H1 (cell line): ENCODE measurements at regions not wholly inside any gene's neighbourhood (a gene's known extent, or its start where the extent isn't known, plus 50 kb on each side); places are given as distances from the start of the nearest gene placed in this dataset.

Source experiments
- CTCF ChIA-PET: fragments of 300-600 bp; sonication (Branson Sonifier 250); formaldehyde crosslinking; loops from one replicate; lab custom pipeline; 2021; ENCODE audit not compliant: partially characterized antibody; lab: Charles Lee
- POLR2A ChIA-PET: fragments of 300-600 bp; sonication (Branson Sonifier 250); formaldehyde crosslinking; loops from one replicate; lab custom pipeline; 2021; ENCODE audit warnings: inconsistent platforms; ENCODE audit not compliant: partially characterized antibody; lab: Charles Lee
- DNase-seq, 2 experiments: peaks; one replicate each; pipeline versions ENCODE4 v3.0.0 to v3.0.0-alpha.2; 2010 to 2022; ENCODE audit warnings: low spot score in 2 of 2, low read depth in 1 of 2, mixed read lengths in 1 of 2
- FAIRE-seq: peaks from 2 replicates; lab custom pipeline; 2011; peaks lifted over from hg19 to GRCh38; lab: Jason Lieb, UNC
- H2AFZ ChIP-seq: 2 replicates; pipeline ENCODE4 v1.8.1; 2012; ENCODE audit warnings: low read length, inconsistent platforms
- H2AK5ac ChIP-seq: 2 replicates; pipeline ENCODE4 v1.6.1; 2013; ENCODE audit warnings: low read depth, low read length
- H2BK120ac ChIP-seq: replicated peaks from 2 replicates; pipeline ENCODE3; 2013; ENCODE audit warnings: low read depth, low read length, inconsistent platforms
- H2BK12ac ChIP-seq: 2 replicates; pipeline ENCODE4 v1.6.1; 2013; ENCODE audit warnings: low read depth, low read length
- H2BK15ac ChIP-seq: 2 replicates; pipeline ENCODE4 v1.6.1; 2013; ENCODE audit warnings: low read length
- H2BK20ac ChIP-seq: 2 replicates; pipeline ENCODE4 v1.6.1; 2013; ENCODE audit warnings: low read length
- H2BK5ac ChIP-seq: 2 replicates; pipeline ENCODE4 v1.6.1; 2013; ENCODE audit warnings: low read depth, low read length
- H3K14ac ChIP-seq: 2 replicates; pipeline ENCODE4 v1.6.1; 2013; ENCODE audit warnings: inconsistent platforms; ENCODE audit not compliant: insufficient read length
- H3K18ac ChIP-seq: 2 replicates; pipeline ENCODE4 v1.6.1; 2013; ENCODE audit warnings: low read length; ENCODE audit errors: extremely low read depth
- H3K23ac ChIP-seq: 2 replicates; pipeline ENCODE4 v1.6.1; 2013; ENCODE audit warnings: inconsistent platforms; ENCODE audit not compliant: insufficient read length
- H3K23me2 ChIP-seq: 2 replicates; pipeline ENCODE4 v1.6.1; 2013; ENCODE audit warnings: low read depth, low read length
- H3K27ac ChIP-seq: 2 replicates; pipeline ENCODE4 v1.6.1; 2011; ENCODE audit warnings: low read depth, low read length, inconsistent platforms
- H3K27me3 ChIP-seq, 4 experiments: replicated peaks in 1 of 4; 1 replicate in 1 of 4; 2 replicates in 3 of 4; pipeline versions ENCODE4 v1.6.1 to v1.8.1; 2011 to 2013; ENCODE audit warnings: low read length in 3 of 4, mild to moderate bottlenecking in 3 of 4, inconsistent platforms in 2 of 4, mixed read lengths in 2 of 4, moderate library complexity in 1 of 4; ENCODE audit not compliant: control insufficient read depth in 3 of 4, insufficient read depth in 3 of 4; ENCODE audit errors: extremely low read depth in 1 of 4
- H3K36me3 ChIP-seq, 4 experiments: 2 replicates each; pipeline versions ENCODE4 v1.6.1 to v1.8.1; 2011 to 2013; ENCODE audit warnings: mild to moderate bottlenecking in 4 of 4, low read length in 3 of 4, moderate library complexity in 2 of 4, control low read depth in 1 of 4, inconsistent platforms in 1 of 4; ENCODE audit not compliant: insufficient read depth in 4 of 4, control insufficient read depth in 2 of 4
- H3K4ac ChIP-seq: replicated peaks from 2 replicates; pipeline ENCODE3; 2013; ENCODE audit warnings: low read length, low read depth, mixed read lengths, inconsistent platforms; ENCODE audit not compliant: insufficient read length
- H3K4me1 ChIP-seq, 4 experiments: replicated peaks in 1 of 4; 1 replicate in 1 of 4; 2 replicates in 3 of 4; pipeline versions ENCODE4 v1.6.1 to v1.8.1; 2011 to 2013; ENCODE audit warnings: low read length in 3 of 4, inconsistent platforms in 2 of 4, mixed read lengths in 1 of 4; ENCODE audit not compliant: insufficient read depth in 4 of 4, control insufficient read depth in 3 of 4
- H3K4me2 ChIP-seq, 2 experiments: 2 replicates each; pipeline versions ENCODE4 v1.6.1 to v1.8.1; 2011 to 2013; ENCODE audit warnings: low read depth in 2 of 2, low read length in 2 of 2, control low read depth in 1 of 2, inconsistent platforms in 1 of 2, mild to moderate bottlenecking in 1 of 2; ENCODE audit not compliant: insufficient read depth in 1 of 2
- H3K4me3 ChIP-seq, 4 experiments: fragments of 200-600, 300-600 bp in 1 of 4; sonication (generic), shearing (Covaris generic), sonication (Bioruptor Twin) in 1 of 4; 2 replicates each; pipeline versions ENCODE4 v1.5.1 to v1.8.1; 2011 to 2016; ENCODE audit warnings: low read length in 4 of 4, low read depth in 3 of 4, control low read depth in 2 of 4, inconsistent platforms in 2 of 4, mild to moderate bottlenecking in 2 of 4, mixed read lengths in 1 of 4, moderate library complexity in 1 of 4; ENCODE audit not compliant: insufficient read depth in 2 of 4; ENCODE audit errors: extremely low read depth in 1 of 4
- H3K56ac ChIP-seq: replicated peaks from 2 replicates; pipeline ENCODE3; 2013; ENCODE audit warnings: low read depth, mild to moderate bottlenecking, mixed read lengths, low read length, inconsistent platforms; ENCODE audit not compliant: insufficient read length
- H3K79me1 ChIP-seq: 2 replicates; pipeline ENCODE4 v1.6.1; 2013; ENCODE audit warnings: low read depth, low read length, control low read depth
- H3K79me2 ChIP-seq, 2 experiments: 2 replicates each; pipeline versions ENCODE4 v1.6.1 to v1.8.1; 2012 to 2013; ENCODE audit warnings: low read length in 2 of 2, mild to moderate bottlenecking in 2 of 2, inconsistent platforms in 1 of 2; ENCODE audit not compliant: insufficient read depth in 2 of 2, control insufficient read depth in 1 of 2
- H3K9ac ChIP-seq, 4 experiments: replicated peaks in 1 of 4; 1 replicate in 1 of 4; 2 replicates in 3 of 4; pipeline versions ENCODE4 v1.6.1 to v1.8.1; 2011 to 2013; ENCODE audit warnings: low read depth in 3 of 4, low read length in 3 of 4, control low read depth in 2 of 4, mild to moderate bottlenecking in 2 of 4, moderate library complexity in 2 of 4, inconsistent platforms in 1 of 4; ENCODE audit errors: extremely low read depth in 1 of 4
- H3K9me3 ChIP-seq, 2 experiments: 2 replicates each; pipeline versions ENCODE4 v1.6.1 to v1.8.1; 2012 to 2013; ENCODE audit warnings: mild to moderate bottlenecking in 2 of 2, moderate library complexity in 2 of 2, control low read depth in 1 of 2, inconsistent platforms in 1 of 2, low read depth in 1 of 2, low read length in 1 of 2, mixed read lengths in 1 of 2; ENCODE audit not compliant: insufficient read depth in 2 of 2
- H4K20me1 ChIP-seq, 2 experiments: replicated peaks in 1 of 2; 2 replicates each; pipeline versions ENCODE3 to v1.8.1; 2011 to 2013; ENCODE audit warnings: inconsistent platforms in 2 of 2, low read length in 2 of 2, mild to moderate bottlenecking in 1 of 2; ENCODE audit not compliant: insufficient read depth in 2 of 2, control insufficient read depth in 1 of 2
- H4K5ac ChIP-seq: 2 replicates; pipeline ENCODE4 v1.6.1; 2013; ENCODE audit warnings: low read length, low read depth, mixed read lengths, inconsistent platforms; ENCODE audit not compliant: insufficient read length
- H4K8ac ChIP-seq: 2 replicates; pipeline ENCODE4 v1.8.0; 2013; ENCODE audit warnings: mild to moderate bottlenecking, moderate library complexity, low read length, inconsistent platforms; ENCODE audit not compliant: insufficient read depth; ENCODE audit errors: extremely low read depth
- H4K91ac ChIP-seq: replicated peaks from 2 replicates; pipeline ENCODE3; 2013; ENCODE audit warnings: low read length, mixed read lengths, inconsistent platforms; ENCODE audit not compliant: insufficient read length
- ASH2L ChIP-seq: fragments of 200-600, 300-600 bp; sonication (generic); IDR thresholded peaks from one replicate; pipeline ENCODE4 v1.7.1; 2017; ENCODE audit warnings: low read length
- EP300 ChIP-seq, 2 experiments: IDR thresholded peaks; 1 replicate in 1 of 2; 2 replicates in 1 of 2; pipeline ENCODE4 v1.6.1; 2011 to 2012; ENCODE audit warnings: low read depth in 2 of 2, low read length in 2 of 2, mild to moderate bottlenecking in 2 of 2, borderline replicate concordance in 1 of 2, inconsistent platforms in 1 of 2, moderate library complexity in 1 of 2
- EZH2 ChIP-seq: fragments of 200-600 bp; sonication (generic); IDR thresholded peaks from 2 replicates; pipeline ENCODE4 v1.7.1; 2012; ENCODE audit warnings: low read depth, mild to moderate bottlenecking, moderate library complexity, low read length, inconsistent platforms; ENCODE audit not compliant: severe bottlenecking
- PHF8 ChIP-seq: fragments of 200-600 bp; sonication (generic); conservative IDR thresholded peaks from 2 replicates; pipeline ENCODE4 v1.7.1; 2012; ENCODE audit warnings: low read depth, mild to moderate bottlenecking, inconsistent platforms, low read length, moderate library complexity
- SIX5 ChIP-seq: IDR thresholded peaks from 2 replicates; pipeline ENCODE4 v1.6.1; 2011; ENCODE audit warnings: mild to moderate bottlenecking, low read depth, low read length
- SRF ChIP-seq: IDR thresholded peaks from 2 replicates; pipeline ENCODE4 v1.6.1; 2011; ENCODE audit warnings: mild to moderate bottlenecking, low read depth, low read length, moderate library complexity
- WGBS, 2 experiments: shearing (Covaris generic) in 1 of 2; methylation state at CpG; one replicate each; pipeline versions ENCODE4 v1.1.6 to v1.1.7; 2013 to 2015; ENCODE audit warnings: low lambda C conversion rate in 2 of 2, mixed read lengths in 2 of 2, inconsistent platforms in 1 of 2, low coverage in 1 of 2, missing lambda C conversion rate in 1 of 2; ENCODE audit not compliant: insufficient replicate concordance in 2 of 2, insufficient coverage in 1 of 2, insufficient read length in 1 of 2; ENCODE audit errors: extremely low coverage in 1 of 2, missing lambda C conversion rate in 1 of 2; 5-methylcytosine and 5-hydroxymethylcytosine counted together

GRCh38 chr7:91443862-91444261 is 179.6 kb downstream of the FZD1 start:
- H3K18ac ChIP-seq, result no peak overlapping the region
- no peak overlapping the region for H3K4me2 ChIP-seq
- TF ChIP-seq ASH2L, result no peak
- no peak for TF ChIP-seq SIX5
- TF ChIP-seq PHF8, result no peak
- no peak for TF ChIP-seq EZH2
- TF ChIP-seq EP300 (IDR thresholded peaks at IDR 0.05; ENCODE audit: borderline replicate concordance in 1 of 2, low read depth in 2 of 2, low read length in 2 of 2), result no peak
- TF ChIP-seq SRF, result no peak
- TF ChIP-seq, all 59 proteins: peak for 0
- Histone ChIP-seq H3K4me1 (no peaks in the 10 kb centered on the region), H3K27me3 (peaks cover 0 to 2% (median 0%) of the 10 kb centered on the region in 4 experiments; a peak in 1 of 7 replicates), H2BK12ac (no peak overlapping the region), H2BK15ac (no peak overlapping the region), H2BK120ac (no peak overlapping the region), H3K4ac (no peak overlapping the region), H3K79me2 (no peaks in the 10 kb centered on the region), H3K9ac (no peak overlapping the region), H3K79me1 (no peaks in the 10 kb centered on the region), H2AK5ac (no peak overlapping the region), H3K9me3 (peaks cover 9 to 16% of the 10 kb centered on the region in 2 experiments; a peak in 3 of 4 replicates), H4K20me1 (no peaks in the 10 kb centered on the region), H3K14ac (no peak overlapping the region), H3K56ac (no peak overlapping the region), H3K23me2 (no peaks in the 10 kb centered on the region; the same call in 1 of the 2 replicates), H3K27ac (no peak overlapping the region), H3K36me3 (no peaks in the 10 kb centered on the region), H4K91ac (no peak overlapping the region), H3K23ac (no peak overlapping the region), H4K8ac (no peak overlapping the region), H2BK5ac (no peak overlapping the region), H2BK20ac (no peak overlapping the region), H3K4me3 (no peak overlapping the region), H4K5ac (no peak overlapping the region), H2AFZ (no peak overlapping the region)
- FAIRE-seq, result no peak
- WGBS, 2 experiments, result 91% methylated on average over 1 of the region's 1 CpG; no CpG with 5 or more reads in 1 of the 2 experiments
- ChIA-PET CTCF (no interaction called here), POLR2A (no interaction called here)
- no peak for DNase-seq
